Fibroblast of the conjunctiva (primary cell): ENCODE measurements at regions not wholly inside any gene's neighbourhood (a gene's known extent, or its start where the extent isn't known, plus 50 kb on each side); places are given as distances from the start of the nearest gene placed in this dataset.
"Not testable (repeated sequence)": the region's sequence is repeated elsewhere in the genome, so short reads cannot be mapped to it uniquely, and the experiment has no call there.

Source experiments
- DNase-seq: peaks from one replicate; pipeline ENCODE4 v3.0.0-alpha.2; 2010; ENCODE audit warnings: low read depth

DNA sequence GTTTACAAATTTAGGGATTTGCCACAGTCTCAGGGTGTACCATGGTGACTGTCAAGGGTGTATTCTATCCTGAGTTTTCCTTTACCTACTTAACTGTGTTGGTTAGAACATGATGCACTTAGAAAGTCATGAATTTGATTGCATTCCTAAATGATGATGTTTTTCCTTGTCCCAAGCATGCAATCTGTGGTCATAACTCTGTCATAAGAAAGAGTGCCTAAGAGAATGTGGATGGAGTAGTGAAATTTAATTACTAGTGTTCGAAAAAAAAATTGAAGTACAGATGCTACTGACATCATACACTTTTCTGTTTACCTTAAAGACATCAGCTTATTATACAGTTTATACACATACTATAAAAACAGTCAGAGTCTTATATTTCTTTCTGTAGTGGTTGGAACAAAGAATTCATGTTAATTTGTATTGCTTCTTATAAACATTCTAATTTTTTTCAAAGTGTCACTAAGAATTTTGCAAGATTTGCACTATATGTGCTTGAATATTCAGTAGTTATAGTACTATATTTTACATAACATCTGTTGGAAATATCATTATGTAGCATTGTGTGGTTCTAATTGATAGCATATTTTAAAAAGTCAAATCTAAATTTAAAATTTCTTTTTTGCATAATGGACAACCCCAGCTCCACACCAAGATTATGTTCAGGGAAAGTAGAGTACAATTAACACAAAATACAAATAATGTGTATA lies 231.3 kb upstream of the KCNMB2 start:
- DNase-seq: no peak

DNA sequence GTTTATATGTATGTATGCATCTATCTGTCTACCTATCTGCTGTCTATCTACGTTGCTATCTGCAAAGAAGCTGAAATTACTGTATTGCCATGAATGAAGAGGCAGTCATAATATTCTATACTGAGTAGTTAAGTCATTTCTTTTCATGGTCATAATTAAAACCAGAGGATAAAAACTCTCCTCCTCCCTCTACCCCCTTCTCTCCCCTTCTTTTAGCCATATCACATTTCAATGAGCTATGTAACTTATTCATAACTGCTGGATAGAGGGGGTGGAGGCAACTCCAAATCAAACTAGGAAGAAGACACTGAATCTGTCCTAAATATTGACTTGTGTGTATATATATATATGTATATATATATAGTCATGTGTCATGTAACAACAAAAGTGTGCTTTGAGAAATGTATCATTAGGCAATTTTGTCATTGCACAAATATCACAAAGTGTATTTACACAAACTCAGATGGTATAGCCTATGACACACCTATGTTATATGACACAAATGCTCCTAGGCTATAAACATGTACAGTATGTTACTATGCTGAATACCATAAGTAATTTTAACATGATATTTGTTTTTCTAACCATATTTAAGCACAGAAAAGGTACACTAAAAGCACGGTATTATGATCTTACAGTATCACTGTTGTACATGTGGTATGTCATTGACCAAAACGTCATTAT lies 229.7 kb upstream of the KCNMB2 start:
- DNase-seq: no peak

DNA sequence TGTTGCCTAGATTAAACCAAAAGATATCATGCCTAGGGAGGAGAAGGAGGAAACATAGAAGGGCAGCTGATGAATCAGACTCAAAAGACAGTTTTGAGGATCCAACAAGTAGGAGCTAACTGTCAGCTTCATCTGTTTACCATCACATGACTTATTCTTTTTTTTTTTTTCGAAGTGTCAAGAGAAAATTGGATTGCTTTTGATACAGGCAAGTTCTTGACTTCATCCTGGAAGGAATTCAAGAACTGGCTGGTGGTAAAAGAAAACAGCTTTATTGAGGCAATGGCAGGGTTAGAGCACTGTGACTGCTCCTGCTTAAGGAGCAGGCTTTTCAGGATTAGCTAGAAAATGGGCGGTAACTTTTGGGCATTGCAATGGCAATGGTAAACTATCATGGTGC lies 227.5 kb upstream of the KCNMB2 start:
- no peak for DNase-seq

DNA sequence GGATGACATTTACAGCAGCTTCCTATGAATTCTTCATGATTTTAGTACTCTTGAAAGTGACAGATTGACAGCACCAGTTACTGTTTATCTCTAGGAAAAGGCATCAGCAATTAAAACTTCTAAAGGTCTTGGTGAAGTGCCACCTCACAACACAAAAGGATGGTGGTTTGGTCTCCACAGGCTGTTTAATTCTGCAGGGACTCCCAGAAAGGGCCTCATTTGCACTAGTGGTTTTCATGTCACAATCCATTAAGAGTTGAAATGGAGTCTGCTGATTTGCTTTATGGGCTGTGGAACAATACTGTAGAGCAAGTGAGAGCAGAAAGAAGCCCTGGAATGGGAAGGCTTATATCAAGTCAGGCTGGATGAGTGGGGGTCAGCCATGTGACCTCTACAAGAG lies 225.3 kb upstream of the KCNMB2 start:
- DNase-seq: no peak

DNA sequence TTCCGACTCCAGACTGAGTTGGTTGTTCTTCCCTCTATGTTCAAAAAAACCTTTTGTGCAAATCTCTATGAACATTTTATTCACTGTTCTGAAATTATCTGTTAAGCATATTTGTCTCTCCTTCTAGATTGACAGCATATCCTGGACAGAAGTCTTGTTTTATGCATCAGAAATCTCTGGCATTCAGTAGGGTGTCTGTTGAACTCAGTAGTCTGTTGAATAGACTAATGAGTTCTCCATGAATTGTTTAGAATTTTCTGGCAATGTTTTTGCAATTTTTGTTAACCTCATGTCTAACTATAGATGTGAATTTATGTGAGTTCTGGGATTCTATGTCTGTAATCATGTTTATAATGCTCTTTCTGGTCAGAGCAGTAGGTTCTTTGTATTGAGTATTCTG lies 222.5 kb upstream of the KCNMB2 start:
- DNase-seq: no peak

DNA sequence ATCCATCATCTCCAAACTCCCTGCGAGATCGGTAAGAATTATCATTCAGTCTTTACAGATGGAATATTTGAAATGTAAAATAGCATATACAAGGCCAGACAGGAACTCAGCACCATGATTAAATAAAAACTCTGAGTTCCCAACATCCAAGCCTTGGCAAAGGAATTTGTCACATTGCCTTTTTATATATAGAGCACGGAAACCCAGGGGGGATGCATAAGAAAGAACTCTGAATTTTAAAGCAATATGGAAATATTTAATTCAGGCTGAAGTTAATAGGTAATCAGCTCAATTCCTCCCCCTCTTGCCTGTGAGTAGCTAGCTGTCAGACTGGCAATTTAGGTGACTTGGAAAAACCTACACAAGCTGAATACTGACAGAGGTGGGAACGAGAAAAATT lies 217.9 kb upstream of the KCNMB2 start:
- no peak for DNase-seq

DNA sequence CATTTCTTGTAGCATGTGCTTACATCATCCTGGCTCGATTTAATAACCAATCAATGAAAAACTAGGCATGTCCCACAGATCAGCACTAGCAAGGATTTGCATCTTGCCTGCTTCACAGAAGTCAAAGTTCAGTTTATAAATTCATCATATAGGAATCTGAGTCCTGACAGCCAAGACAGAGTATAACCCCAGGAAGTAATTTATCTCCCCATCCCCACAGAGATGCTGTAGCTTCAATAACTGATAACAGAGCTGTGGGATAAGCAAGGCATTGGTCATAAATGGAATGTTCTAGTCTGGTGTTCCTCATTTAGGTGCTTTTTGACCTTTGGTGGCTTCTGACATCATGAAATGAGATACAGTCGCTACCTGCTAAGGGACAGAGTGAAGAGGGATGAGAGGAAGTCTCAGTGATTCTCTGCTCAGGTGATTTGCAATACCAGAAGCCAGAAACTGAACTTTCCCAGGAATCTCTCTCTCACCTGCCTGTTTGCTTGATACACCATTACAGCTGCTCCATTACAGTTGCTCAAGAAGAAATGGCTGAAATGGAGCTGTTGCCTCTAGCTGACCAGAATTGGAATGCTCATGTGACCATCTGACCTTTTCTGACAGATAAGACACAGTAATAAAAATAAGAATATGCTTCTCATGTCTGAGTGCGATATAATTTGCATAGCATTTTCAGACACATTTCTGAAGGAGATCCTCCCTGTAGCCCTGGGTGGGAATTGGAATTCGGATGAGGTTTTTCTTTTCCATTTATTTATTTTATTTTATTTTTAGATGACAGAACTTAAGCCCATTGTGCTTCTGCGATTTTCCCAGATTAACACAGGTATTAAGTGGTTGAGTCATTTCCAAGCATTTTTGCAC lies 217.1 kb upstream of the KCNMB2 start:
- DNase-seq: no peak

DNA sequence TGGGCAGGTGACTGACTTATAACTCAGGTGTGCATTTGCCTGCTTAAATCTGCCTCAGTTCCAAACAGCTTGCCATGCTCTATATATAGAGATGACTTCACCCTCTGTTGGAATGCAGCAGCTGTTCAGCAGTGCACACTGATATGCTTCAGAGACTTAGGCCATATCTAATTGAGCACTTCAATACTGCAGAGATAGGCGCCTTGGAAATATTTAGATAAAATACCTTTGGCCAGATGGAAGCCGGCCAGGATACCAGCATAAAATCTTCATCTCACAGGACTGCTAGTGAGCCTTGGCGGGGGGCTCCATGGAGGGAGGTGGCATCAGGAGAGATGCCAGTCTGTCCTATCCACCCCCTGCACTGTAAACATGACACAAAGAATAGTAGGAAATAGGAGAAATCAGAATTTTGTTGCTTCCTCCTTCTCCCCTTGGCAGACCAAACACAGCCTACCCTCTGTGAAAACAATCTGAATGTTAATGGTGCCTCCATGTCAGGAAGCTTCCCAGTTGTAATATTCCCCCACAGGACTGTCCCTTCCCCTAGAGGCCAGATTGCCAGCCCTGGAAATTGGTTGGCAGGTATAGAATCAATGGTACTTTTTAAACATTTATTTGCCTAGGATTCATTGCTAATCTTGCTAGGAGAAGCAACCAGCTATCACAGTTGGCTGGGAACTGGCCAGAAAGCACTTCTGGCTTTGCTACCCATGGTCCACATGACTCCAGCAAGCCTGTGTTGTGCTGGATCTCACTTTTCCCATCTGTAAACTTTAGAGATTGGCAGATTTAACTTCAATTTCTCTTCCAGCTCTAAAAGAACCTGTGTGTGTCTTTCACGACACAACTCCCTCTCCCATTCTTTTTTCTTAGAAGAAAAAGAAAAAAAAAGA lies 215.5 kb upstream of the KCNMB2 start:
- no peak for DNase-seq

DNA sequence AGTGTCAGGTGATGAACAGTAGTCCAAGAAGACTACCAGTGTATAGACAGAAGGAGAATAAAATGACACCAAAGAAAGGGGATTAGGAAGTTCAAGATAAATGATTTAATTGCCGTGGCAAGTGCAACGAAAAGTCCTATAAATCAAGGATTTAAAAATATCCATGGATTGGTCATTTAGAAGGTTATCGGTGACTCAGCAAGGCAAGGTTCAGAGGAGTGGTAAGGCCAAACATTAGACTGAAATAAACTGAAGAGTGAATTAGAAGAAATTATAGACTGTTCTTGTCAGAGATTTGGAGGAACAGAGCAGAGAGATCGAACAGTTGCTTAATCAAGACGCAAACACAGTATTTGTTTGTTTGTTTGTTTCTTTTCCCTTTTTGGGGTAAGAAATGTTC lies 211.9 kb upstream of the KCNMB2 start:
- DNase-seq: no peak

DNA sequence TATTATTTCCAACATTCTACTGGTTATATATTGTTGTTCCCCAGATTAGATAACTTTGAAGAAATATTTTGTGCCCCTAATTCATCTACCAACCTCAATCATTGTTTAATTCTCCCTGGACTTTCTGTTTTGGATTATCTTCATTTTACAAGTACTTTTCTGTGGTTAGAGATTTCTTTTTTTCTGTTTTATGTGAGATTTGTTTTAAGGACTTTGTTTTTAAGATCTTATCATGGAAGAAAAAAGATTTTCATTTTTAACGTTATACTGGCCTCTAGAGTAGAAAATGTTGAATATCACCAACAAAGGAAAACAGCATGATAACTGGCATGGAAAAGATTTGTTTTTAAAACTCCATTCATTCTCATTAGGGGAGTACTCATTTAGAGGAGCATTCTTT lies 210.9 kb upstream of the KCNMB2 start:
- peak; percentile 43 for DNase-seq

DNA sequence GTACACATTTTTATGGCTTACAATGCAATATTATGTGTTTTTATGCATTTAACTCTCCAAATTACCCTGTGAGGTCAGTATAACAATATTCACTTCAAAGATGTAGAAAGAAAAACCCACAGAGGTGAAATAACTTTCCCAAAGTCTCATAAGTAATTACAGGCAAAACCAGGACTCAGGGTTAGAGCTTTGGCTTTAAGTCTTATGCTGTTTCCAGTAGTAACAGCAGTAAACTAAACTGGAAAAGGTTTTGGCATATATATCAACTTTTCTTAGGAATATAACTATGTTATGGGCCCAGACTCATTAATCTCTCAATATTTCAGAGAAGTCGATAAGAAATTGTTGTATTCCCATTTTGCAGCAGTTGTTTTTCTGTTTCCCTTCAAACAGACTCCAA lies 206.3 kb upstream of the KCNMB2 start:
- no peak for DNase-seq

DNA sequence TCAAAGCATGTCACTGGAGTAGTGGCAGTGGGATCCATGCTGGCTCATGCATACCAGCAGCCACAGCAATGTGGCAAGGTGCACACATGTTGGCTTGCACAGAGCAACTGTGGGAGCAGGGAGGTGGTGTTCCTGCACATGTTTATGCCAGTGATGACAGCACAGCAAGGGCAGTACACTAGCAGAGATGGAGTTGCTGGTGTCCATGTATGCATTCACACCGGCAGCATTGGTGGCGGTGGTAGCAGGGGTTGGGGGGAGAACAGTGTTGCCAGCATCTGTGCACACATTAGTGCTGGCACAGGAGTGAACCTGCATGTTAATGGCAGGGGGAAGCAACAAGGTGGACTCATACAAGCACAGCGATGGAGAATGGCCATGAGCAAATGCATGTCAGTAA lies 202.0 kb upstream of the KCNMB2 start:
- no peak for DNase-seq

DNA sequence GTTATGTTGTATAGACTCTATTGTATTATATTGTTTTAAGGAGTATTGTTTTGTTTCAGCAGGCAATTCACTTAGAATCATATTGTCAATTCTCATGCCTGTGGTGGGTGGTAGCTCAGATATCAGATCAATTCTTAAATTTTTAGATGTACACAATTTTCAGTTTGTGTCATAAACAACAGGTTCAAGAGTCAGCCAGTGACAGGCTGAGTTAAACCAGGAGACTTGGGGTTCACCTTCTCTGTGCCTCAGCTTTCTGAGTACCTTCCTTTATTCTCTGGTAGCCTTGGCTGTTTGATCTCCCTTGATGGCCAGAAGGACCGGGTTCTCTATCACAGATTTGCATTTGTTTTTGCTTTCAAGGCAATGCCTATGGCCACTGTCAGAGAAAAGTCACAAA lies 199.9 kb upstream of the KCNMB2 start:
- DNase-seq: no peak

DNA sequence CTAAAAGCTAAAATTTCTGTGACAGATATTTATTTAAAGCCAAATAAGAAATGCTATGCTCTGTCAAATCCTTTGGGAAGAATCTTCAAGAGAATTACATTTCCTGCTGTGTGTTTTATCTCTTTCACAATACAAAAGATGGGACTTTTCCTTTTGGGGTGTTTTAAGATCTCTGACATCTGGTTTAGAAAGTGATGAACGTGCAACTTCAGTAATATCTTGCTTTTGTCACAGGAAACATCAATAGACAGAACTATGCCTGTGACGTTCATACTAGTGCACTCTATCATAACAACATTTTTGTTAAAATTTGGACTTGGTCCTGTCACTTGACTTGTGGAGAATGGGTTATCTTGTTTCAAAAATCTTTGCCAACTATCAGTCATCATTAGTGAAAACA lies 195.7 kb upstream of the KCNMB2 start:
- no peak for DNase-seq

DNA sequence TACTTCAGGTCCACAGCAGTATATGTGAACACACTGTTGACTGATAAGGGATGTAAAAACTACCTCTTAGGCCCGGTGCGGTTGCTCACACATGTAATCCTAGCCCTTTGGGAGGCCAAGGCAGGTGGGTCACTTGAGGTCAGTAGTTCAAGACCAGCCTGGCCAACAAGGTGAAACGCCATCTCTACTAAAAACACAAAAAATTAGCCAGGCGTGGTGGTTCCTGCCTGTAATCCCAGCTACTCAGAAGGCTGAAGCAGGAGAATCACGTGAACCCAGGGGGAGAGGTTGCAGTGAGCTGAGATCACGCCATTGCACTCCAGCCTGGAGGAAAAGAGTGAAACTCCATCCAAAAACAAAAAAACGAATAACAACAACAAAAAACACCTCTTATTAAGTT lies 194.6 kb upstream of the KCNMB2 start:
- DNase-seq: no peak

DNA sequence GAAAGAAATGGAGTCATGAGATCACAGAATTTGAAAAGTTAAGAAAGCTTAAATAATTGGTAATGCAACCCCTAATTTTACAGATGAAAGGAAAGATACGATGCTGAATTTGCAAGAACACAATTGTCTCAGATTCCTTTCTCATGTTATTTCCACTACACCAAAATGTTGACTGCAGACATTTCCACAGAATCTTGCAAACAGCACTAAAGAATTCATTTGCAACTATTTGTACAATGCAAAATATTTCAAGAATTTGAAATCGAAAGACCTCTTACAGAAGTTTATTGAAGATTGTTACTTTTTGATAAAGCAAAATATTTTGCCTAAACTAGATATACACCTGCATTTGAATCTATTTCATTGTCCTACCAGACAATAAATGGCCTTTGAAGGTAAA lies 194.1 kb upstream of the KCNMB2 start:
- DNase-seq: no peak

DNA sequence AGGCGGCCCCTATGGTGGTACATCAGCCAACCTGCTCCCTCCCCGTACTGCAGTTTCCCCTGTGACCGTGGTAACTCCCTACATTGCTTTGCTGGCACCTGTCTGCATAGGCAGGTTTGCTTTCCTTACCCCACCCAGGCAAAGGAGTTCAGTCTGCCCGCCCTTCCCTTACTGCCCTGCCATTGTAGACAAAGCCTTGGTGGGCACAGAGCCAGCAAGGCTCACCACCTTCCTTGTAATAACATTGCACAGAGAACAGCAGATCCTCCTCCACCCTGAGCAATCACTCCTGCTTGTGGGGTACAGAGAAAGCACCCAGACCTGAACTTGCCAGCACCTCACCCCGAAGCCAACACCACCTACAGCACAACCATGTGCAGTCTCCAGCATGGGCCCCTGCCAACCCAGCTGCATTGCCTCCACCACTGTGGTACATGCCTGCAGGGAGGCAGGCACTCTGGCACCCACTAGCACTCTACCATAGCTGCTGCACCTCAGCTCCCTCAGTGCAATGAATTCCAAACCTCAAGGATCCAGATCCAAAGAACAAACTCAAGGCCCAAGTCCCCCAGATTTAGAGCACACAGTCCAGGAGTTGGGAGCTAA lies 192.7 kb upstream of the KCNMB2 start:
- DNase-seq: no peak

DNA sequence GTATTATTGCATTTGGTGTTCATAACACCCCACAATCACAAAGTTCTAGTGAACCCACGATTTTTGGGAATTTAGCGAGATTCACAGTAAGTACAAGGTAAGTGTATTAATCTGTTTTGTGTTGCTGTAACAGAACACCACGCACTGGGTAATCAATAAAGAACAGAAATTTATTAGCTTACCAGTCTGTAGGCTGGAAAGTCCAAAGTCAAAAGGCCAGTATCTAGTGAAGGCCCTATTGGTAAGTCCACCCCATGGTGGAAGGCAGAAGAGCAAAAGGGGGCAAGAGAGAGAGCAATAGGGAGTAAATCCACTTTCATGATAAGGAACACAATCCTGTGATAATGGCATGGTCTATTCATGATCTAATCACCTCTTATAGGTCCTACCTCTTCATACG lies 190.3 kb upstream of the KCNMB2 start:
- DNase-seq: no peak

DNA sequence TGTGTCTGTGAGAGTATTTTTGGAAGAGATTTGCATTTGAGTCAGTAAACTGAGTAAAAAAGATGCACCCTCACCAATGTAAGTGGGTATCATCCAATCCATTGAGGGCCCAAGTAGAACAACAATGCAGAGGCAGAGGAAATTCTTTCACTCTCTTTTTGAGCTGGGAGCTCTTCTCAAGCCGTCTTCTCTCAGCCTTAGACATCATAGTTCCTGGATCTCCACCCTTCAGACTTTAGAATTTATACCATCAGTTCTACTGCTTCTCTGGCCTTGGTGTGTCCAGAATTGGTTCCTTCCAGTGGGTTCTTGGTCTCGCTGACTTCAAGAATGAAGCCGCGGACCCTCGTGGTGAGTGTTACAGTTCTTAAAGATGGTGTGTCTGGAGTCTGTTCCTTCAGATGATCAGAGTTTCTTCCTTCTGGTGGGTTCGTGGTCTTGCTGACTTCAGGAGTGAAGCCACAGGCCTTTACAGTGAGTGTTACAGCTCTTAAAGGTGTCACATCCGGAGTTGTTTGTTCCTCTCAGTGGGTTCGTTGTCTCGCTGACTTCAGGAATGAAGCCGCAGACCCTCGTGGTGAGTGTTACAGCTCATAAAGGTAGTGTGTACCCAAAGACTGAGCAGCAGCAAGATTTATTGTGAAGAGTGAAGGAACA lies 187.5 kb upstream of the KCNMB2 start:
- DNase-seq: not testable (repeated sequence)

DNA sequence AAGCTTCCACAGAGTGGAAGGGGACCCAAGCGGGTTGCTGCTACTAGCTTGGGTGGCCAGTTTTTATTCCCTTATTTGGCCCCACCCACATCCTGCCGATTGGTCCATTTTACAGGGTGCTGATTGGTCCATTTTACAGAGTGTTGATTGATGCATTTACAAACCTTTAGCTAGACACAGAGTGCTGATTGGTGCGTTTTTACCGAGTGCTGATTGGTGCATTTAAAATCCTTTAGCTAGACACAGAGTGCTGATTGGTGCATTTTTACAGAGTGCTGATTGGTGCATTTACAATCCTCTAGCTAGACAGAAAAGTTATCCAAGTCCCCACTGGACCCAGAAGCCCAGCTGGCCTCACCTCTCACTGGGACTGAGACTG lies 187.0 kb upstream of the KCNMB2 start:
- not testable (repeated sequence) for DNase-seq

DNA sequence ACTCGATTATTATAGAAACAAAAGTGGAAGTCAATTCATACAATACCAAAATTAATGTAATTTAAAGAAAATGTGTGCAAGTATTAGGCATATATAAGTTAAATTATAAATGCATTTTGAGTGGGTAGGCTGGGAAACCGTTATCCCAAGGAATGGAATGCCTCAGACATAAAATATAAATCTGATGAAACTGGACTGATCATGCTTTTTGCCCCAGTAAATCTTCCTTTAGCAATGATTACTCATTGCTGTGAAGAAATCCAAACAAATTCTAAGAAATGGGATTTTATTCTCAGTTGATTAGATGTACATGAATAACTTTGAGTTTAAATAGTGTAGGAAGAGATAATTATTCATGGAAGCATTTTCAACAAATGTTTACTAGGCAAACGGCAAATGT lies 185.5 kb upstream of the KCNMB2 start:
- DNase-seq: no peak
